Astrocyte of the cerebellum (primary cell): ENCODE measurements at regions not wholly inside any gene's neighbourhood (a gene's known extent, or its start where the extent isn't known, plus 50 kb on each side); places are given as distances from the start of the nearest gene placed in this dataset.

ENCODE experiments used
- DNase-seq: peaks from one replicate; pipeline ENCODE4 v3.0.0-alpha.2; 2011; ENCODE audit warnings: low read depth
- H3K4me3 ChIP-seq: 2 replicates; pipeline ENCODE4 v1.5.1; 2011; ENCODE audit warnings: mild to moderate bottlenecking, low read depth, low read length, moderate library complexity
- CTCF ChIP-seq: IDR thresholded peaks from 2 replicates; pipeline ENCODE4 v1.5.1; 2012; ENCODE audit warnings: low read length, low read depth, moderate library complexity, mild to moderate bottlenecking; ENCODE audit errors: missing control alignments
- in situ Hi-C: cut with HindIII; loops from 2 replicates; pipeline ENCODE4 v1.10.0; 2017; ENCODE audit warnings: low sequenced_read_pairs

DNA sequence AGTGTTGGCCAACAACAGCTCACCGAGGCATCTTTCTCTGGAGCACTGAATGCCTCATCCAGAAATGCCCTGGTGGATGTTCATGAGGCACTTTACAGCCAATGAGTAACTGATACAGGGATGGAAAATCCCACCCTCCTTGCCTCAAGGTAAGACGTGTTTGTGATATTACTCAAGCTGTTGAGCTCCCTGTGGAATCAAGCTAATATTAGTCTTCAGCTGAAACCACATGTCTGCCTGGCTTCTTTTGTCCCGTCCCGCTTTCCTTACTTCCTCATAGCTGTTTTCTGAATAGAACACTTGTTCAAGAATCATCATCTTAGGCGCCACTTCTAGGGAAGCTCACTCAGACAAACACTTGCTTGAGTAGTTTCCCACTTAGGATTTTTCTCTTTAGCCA, 422.4 kb downstream of the INHBA start:
- TF ChIP-seq CTCF = no peak
- H3K4me3 ChIP-seq = no peak overlapping the region
- in situ Hi-C loops = no loop called here
- DNase-seq = no peak

GRCh38 chr7:41277561-41277960, 425.3 kb downstream of the INHBA start:
- no peak for TF ChIP-seq CTCF
- no peak overlapping the region for H3K4me3 ChIP-seq
- in situ Hi-C loops = no loop called here
- no peak for DNase-seq

GRCh38 chr7:41275255-41275654, 427.6 kb downstream of the INHBA start:
- no peak overlapping the region for H3K4me3 ChIP-seq
- in situ Hi-C loops = no loop called here
- no peak for DNase-seq
- no peak for TF ChIP-seq CTCF

GRCh38 chr7:41274179-41274578, 428.7 kb downstream of the INHBA start:
- in situ Hi-C loops = no loop called here
- DNase-seq = no peak
- H3K4me3 ChIP-seq = no peak overlapping the region
- no peak for TF ChIP-seq CTCF

- DNase-seq = no peak
- no peak for TF ChIP-seq CTCF
- in situ Hi-C loops = no loop called here
- no peak overlapping the region for H3K4me3 ChIP-seq
These were observed 430.2 kb downstream of the INHBA start for GRCh38 chr7:41272664-41273063.

DNA sequence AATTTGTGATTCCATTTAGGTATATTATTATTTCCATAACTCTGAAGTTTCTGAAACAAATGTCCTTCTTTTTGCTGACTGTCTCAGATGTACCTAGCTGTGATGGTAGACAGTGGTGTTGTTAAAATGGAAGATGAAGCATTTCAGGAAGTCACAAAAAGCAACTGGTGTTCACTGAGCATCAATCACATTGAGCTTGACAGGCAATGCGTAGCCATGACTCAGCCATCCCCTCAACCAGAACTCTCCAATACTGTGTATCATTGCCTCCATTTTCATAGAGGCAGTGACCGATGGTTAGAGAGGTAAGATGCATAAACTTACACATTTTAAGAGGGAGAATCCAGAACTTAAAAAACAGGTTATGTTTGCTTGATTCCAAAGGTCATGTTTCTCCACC, 434.0 kb downstream of the INHBA start:
- DNase-seq = no peak
- in situ Hi-C loops = no loop called here
- TF ChIP-seq CTCF = no peak
- H3K4me3 ChIP-seq = no peak overlapping the region

DNA sequence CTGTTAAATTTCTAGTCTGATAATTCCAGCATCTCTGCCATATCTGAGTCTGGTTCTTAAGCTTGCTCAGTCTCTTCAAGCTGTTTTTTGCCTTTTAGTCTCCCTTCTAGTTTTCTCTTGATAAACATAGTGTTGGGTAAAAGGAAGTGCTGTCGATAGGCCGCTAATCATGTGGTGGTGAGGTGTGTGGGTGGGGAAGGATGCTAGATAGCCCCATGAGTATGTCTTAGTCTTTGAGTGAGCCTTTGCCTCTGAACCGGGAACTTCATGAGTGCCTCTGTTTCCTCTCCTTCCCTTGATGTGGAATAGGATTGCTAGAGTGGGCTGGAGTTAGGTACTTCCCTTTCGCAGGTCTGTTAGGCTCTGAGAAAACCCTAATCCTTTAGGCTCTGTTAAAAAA, 441.8 kb downstream of the INHBA start:
- in situ Hi-C loops = no loop called here
- no peak overlapping the region for H3K4me3 ChIP-seq
- TF ChIP-seq CTCF = no peak
- no peak for DNase-seq
